Activated naive CD8-positive, alpha-beta T cell treated with anti-CD3 and anti-CD28 coated beads, Interleukin-2, amount 50 U/mL, for 24 hours (primary cell): ENCODE measurements at regions not wholly inside any gene's neighbourhood (a gene's known extent, or its start where the extent isn't known, plus 50 kb on each side); places are given as distances from the start of the nearest gene placed in this dataset.

Experiments used
- ATAC-seq: fragments of 150-1000 bp; cut with Tn5 transposase; one replicate; pipeline ENCODE4 v1.10.0; 2021
- DNase-seq: peaks from one replicate; pipeline ENCODE4 v3.0.0; 2021
- H3K27ac Mint-ChIP-seq: one replicate; pipeline ENCODE4 v1.8.0; 2021; ENCODE audit warnings: mild to moderate bottlenecking, mixed read lengths
- H3K27me3 Mint-ChIP-seq: one replicate; pipeline ENCODE4 v1.8.0; 2021; ENCODE audit warnings: mixed read lengths
- H3K36me3 Mint-ChIP-seq: one replicate; pipeline ENCODE4 v1.8.0; 2021; ENCODE audit warnings: low read depth, mixed read lengths
- H3K4me1 Mint-ChIP-seq: one replicate; pipeline ENCODE4 v1.8.0; 2021; ENCODE audit warnings: mixed read lengths
- H3K4me3 Mint-ChIP-seq: one replicate; pipeline ENCODE4 v1.8.0; 2021; ENCODE audit warnings: mild to moderate bottlenecking, moderate library complexity, mixed read lengths
- H3K9me3 Mint-ChIP-seq: one replicate; pipeline ENCODE4 v1.8.0; 2021; ENCODE audit warnings: mixed read lengths

DNA sequence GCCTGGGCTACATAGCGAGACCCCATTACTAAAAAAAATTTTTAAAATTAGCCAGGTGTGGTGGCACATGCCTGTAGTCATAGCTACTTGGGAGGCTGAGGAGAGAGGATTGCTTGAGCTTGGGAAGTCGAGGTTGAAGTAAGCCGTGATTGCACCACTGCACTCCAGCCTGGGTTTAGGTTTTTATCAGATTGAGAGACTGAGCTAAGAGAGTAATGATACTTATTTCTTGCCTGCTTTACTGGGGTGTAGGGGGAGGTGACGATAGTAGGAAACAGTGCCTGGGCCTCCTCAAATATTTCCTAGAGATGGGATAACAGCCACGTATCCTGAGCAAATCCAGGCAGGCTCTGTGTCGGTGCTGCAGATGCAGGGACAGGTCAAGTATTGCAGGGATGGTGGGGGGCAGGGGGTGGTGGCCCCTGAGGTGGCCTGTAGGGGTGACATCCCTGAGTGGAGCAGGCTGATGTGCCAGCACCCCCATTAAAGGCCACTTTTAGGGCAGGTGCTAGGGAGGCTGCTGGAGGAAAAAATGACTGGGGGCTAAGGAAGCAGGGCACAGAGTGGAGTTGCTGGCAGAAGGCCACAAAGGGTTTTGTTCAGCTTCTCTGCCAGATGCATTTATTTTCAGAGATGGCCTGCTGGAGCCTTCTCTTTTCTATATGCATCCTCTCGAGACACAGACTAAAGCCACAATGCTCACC is 130.5 kb downstream of the RHOU start:
- Mint-ChIP-seq H3K4me3 (no peak overlapping the region), H3K9me3 (no peaks in the 10 kb centered on the region), H3K27me3 (no peaks in the 10 kb centered on the region), H3K27ac (no peak overlapping the region), H3K36me3 (no peaks in the 10 kb centered on the region), H3K4me1 (peaks cover 16% of the 10 kb centered on the region)
- DNase-seq (no peak), ATAC-seq (no peak)

DNA sequence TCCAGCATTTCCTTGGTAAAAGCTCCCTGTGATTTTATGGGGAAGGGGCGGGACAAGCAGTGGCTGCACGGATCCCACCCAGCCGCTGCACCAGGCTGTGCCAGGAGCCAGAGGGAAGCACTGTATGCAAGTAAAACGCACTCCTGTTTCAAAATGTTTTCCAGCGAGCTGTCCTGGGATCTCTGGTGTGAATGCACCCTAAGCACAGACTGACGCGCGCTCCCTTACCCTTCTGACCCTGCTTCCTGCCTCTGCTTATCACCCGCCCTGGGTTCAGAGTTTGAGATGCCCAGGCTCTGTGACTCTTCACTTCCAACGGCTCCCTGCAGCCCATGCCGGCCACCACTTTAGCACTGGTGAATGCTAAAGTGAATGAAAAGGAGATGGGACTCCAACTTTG is 131.2 kb downstream of the RHOU start:
- Mint-ChIP-seq H3K4me3 (no peak overlapping the region), H3K27me3 (no peaks in the 10 kb centered on the region), H3K9me3 (no peaks in the 10 kb centered on the region), H3K4me1 (peaks cover 15% of the 10 kb centered on the region), H3K36me3 (no peaks in the 10 kb centered on the region), H3K27ac (no peak overlapping the region)
- ATAC-seq (no peak), DNase-seq (no peak)

DNA sequence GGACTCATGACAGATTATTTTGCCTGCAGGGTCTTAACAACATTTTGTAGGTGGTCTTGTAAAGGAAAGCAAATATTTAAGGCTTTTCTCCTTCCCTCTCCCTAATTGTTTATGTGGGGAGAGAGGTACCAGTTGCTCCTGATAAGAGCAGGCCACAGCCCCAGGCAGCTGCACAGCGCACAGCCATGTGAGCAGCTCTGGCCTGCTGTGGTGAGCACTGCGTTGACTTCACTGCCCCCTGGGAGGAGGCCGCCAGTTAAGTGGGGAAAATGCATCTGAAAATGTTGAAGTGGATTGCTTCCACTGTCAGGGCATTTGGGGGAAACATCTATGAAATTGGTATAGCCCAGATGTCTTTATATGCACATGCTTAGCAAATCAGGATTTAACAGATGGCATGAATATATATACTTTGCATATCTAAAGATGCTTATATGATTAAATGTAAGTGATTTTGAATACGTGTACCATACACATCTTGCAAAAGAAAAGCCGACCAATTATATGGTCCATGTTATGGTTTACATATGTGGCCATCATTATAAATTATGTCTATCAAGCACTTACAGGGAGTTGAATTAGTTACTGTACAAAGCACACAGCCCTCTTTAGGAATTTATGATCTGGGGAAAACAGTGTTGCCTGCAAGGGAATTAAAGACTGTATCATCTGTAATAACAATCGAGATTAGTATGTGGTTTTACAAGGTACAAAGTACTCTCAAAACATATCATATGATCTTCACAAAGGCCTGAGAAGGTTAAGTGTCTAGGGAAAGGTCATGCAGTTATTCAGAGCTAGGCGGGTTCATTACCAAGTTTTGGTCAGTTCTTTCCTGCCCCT is 132.1 kb downstream of the RHOU start:
- no peak overlapping the region for H3K4me3 Mint-ChIP-seq
- DNase-seq (no peak), ATAC-seq (no peak)
- no peaks in the 10 kb centered on the region for H3K27me3 Mint-ChIP-seq
- H3K36me3 Mint-ChIP-seq: no peaks in the 10 kb centered on the region
- H3K9me3 Mint-ChIP-seq: no peaks in the 10 kb centered on the region
- H3K4me1 Mint-ChIP-seq: peaks cover 15% of the 10 kb centered on the region
- peak overlapping the region; percentile 24 for H3K27ac Mint-ChIP-seq

DNA sequence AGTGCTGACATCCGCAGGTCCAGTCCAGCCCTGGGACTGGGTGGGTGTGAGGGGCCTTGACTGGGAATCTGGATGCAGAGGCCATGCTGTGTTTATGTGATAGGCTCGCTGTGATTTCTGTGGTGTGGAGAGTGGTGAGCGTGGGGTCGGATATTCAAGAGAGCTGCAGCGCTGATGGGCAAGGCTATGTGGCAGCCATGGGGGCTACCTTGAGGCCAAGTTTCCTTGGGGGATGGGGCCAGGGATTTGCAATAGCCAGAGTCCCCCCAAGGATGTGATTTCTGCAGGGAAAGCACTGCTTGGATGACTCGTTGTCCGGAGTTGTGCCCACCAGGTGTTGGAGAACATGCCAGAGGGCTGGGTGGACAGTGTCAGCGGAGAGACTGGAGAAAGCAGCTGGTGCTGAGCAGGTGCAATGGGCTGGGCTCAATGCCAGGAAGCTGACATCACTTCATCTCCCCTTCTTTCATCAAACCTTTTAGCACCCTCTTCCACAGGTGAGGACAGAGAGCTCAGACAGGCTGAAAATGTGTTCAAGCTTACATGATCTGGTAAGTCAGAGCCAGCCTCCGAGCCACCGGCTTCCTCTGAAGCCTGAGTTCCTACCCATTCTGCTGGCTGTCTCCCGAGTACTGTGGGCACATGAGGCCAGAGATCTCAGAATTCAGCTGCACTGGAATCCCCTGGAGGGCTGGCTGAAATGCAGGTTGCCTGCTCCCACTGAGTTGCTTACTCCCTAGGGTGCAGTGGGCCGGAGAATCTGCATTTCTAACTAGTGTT is 132.9 kb downstream of the RHOU start:
- H3K4me3 Mint-ChIP-seq: no peak overlapping the region

DNA sequence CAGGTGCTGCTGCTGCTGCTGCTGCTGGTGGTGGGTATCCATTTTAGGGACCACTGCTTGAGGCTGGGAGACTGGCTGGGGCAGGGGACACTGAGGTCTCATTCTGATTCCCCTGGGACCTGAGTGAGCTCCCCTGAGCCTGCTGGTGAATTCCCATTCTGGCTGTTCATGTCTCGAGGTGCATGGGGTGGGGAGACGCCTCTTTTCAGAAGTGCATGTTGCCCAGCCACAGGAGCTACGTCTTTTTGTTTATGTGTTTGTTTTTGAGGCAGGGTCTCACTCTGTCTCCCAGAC is 133.4 kb downstream of the RHOU start:
- Mint-ChIP-seq H3K9me3 (no peaks in the 10 kb centered on the region), H3K4me1 (peaks cover 9% of the 10 kb centered on the region), H3K27ac (no peak overlapping the region), H3K36me3 (no peaks in the 10 kb centered on the region), H3K27me3 (no peaks in the 10 kb centered on the region), H3K4me3 (no peak overlapping the region)
- no peak for ATAC-seq
- DNase-seq: no peak

More for the DNA sequence above, 132.9 kb downstream of the RHOU start:
- Mint-ChIP-seq H3K27me3 (no peaks in the 10 kb centered on the region), H3K9me3 (no peaks in the 10 kb centered on the region), H3K27ac (peak overlapping the region; percentile 24), H3K4me1 (peaks cover 14% of the 10 kb centered on the region), H3K36me3 (no peaks in the 10 kb centered on the region)
- DNase-seq: no peak
- ATAC-seq: no peak

DNA sequence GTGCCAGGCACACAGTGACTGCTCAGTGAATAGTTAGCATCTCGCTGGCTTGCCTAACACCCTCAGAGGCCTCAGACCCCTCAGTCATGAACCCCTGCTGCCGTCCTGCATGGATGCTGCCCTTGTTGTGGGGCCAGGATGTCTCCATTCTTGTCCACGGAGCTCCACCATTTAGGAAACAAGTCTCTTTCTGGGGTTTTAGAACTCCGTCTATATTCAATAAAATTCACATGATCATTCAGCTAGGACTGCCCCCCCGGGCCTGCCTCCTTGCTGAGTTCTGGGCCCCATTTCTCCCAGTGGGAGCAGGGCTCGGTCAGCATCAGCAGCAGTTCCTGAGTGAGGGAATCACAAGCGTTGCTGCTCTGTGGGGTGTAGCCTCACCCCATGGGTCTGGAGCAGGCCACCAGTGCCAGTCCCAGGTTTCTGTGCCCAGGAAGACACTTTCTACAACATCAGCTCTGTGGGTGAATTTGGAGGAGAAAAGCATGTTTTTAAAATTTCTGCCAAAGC is 134.1 kb downstream of the RHOU start:
- ATAC-seq: no peak

DNA sequence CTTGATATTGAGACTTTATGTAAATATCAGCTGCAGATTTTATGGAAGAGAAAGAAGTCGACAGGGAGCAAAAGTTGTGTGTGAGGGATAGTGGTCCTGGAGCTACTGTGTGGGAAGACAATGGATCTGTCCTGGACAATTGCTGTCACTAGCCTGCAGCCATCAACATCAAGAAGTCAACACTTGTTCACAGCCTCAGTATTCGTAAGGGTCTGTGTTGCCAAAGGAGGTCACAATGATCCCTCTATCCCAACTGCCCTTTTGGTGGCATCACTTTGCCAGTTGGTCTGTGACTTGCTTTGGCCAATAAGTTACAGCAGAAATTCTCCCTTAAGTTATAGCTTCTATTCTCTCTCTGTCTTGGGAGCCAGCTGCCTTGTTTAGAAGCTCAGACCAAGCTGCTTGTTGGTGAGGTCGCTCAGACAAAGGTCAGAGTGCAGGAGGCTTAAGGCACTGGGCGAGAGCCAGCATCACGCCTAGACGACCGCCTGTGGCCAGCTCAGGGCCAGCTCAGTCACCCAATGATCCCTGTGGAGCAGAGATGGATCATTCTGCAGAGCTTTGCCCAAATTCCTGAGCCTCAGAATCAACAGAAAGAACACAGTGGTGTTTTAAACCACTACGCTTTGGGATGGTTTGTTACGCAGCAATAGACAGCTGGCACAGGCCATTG is 134.9 kb downstream of the RHOU start:
- no peak for ATAC-seq
- DNase-seq: no peak
- H3K36me3 Mint-ChIP-seq: no peaks in the 10 kb centered on the region
- no peaks in the 10 kb centered on the region for H3K27me3 Mint-ChIP-seq
- H3K4me3 Mint-ChIP-seq: no peak overlapping the region
- H3K27ac Mint-ChIP-seq: no peak overlapping the region
- H3K9me3 Mint-ChIP-seq: no peaks in the 10 kb centered on the region
- H3K4me1 Mint-ChIP-seq: no peaks in the 10 kb centered on the region

More for the DNA sequence above, 134.1 kb downstream of the RHOU start:
- DNase-seq: no peak
- no peaks in the 10 kb centered on the region for H3K36me3 Mint-ChIP-seq
- no peak overlapping the region for H3K4me3 Mint-ChIP-seq
- no peak overlapping the region for H3K27ac Mint-ChIP-seq
- no peaks in the 10 kb centered on the region for H3K27me3 Mint-ChIP-seq
- H3K9me3 Mint-ChIP-seq: no peaks in the 10 kb centered on the region
- peaks cover 2% of the 10 kb centered on the region for H3K4me1 Mint-ChIP-seq

DNA sequence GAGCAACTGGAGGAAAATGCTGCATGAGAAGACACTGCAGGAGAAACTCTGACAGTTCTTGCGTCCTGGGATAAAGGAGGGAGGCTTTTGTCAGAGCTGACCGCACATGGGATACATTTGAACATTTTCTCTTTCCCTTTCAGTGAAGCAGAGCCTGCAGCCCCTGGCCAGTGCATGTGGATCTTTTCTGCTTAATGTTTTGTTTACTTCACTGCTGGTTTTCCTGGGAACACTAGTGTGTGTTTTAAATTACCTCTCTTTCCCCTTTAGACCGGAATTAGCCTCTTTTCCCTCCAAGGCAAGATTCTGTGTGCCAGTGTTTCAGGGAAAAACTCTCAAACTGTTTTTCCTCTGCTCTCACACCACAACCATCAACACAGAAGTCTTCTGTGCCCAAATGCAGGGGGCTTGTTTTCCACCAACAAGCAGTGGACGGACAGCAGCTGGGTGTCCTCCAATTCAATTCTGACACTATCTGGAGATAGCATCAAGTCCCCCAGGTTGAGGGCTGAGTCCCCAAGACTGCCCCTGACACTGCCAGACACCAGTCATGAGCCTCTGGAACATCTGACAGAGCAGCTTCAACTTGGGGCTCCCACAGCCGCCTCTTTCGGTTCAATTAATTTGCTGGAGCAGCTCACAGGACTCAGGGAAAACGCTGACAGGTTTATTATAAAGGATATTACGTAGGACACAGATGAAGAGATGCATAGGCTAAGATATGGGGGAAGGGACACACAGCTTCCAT is 136.2 kb downstream of the RHOU start:
- DNase-seq (no peak), ATAC-seq (no peak)
- H3K36me3 Mint-ChIP-seq: no peaks in the 10 kb centered on the region
- no peaks in the 10 kb centered on the region for H3K4me1 Mint-ChIP-seq
- H3K4me3 Mint-ChIP-seq: no peak overlapping the region
- H3K27me3 Mint-ChIP-seq: no peaks in the 10 kb centered on the region
- H3K9me3 Mint-ChIP-seq: no peaks in the 10 kb centered on the region
- H3K27ac Mint-ChIP-seq: no peak overlapping the region

DNA sequence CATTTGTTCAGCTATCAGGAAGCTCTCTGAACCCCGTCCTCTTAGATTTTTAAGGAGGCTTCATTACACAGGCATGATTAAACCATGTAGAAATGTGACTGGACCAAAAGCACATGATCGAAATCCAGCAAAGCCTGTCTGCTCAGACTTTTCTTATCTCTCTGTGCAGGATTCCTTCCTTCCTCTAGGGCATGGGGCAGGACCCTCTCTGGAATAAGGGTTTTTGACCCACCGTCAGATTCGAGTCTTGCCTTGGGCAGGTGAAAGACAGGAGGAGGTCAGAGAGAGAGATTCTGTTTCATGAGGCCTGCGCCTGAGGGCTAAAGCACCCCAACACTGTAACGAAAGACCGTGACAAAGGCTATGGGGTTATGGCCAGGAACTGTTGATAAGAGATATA is 136.8 kb downstream of the RHOU start:
- Mint-ChIP-seq H3K27ac (no peak overlapping the region), H3K36me3 (no peaks in the 10 kb centered on the region), H3K9me3 (no peaks in the 10 kb centered on the region), H3K4me3 (no peak overlapping the region), H3K27me3 (no peaks in the 10 kb centered on the region), H3K4me1 (no peaks in the 10 kb centered on the region)
- ATAC-seq: no peak
- no peak for DNase-seq

DNA sequence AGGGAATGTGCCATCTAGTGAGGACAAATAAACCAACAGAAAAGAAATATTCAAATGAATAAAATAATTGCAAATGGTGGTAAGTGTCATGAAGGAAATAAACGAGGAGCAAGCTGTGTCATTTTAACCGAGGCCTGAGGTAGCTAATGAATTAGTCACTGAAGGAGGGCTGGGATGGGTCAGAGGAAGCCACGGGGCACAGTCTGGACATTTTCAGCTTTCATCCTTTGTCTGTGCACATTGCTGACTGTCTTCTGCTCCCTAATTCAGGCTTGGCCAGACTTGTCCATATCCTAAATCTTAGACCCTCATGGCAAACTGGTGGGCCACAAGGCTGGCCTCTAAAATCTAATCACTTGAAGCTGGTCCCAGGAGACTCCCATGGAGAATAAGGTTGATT is 138.4 kb downstream of the RHOU start:
- no peaks in the 10 kb centered on the region for H3K36me3 Mint-ChIP-seq
- H3K27me3 Mint-ChIP-seq: no peaks in the 10 kb centered on the region
- ATAC-seq (no peak), DNase-seq (no peak)
- no peak overlapping the region for H3K4me3 Mint-ChIP-seq
- H3K9me3 Mint-ChIP-seq: no peaks in the 10 kb centered on the region
- no peak overlapping the region for H3K27ac Mint-ChIP-seq
- H3K4me1 Mint-ChIP-seq: no peaks in the 10 kb centered on the region

DNA sequence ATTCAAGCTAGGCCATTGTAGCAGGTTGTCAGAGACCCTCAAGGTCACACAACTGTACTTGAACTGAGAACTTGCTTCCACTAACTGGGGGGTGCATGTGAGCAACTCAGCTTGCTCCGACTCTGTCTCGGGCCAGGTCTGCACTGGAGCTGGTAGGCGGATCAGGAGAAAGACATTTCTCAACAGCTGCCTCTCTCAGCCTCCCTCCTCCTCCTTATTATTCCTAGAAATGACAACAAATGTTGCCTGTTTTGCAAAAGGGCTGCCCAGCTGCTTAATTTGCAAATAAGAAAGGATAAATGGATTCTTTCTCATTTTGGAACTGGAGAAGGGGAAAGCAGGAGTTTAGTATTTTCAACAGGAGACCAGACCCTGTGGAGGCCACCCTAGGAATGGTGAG is 140.5 kb downstream of the RHOU start:
- DNase-seq (no peak), ATAC-seq (no peak)
- H3K9me3 Mint-ChIP-seq: peaks cover 6% of the 10 kb centered on the region
- no peak overlapping the region for H3K4me3 Mint-ChIP-seq
- H3K4me1 Mint-ChIP-seq: no peaks in the 10 kb centered on the region
- no peak overlapping the region for H3K27ac Mint-ChIP-seq
- H3K27me3 Mint-ChIP-seq: peaks cover 2% of the 10 kb centered on the region
- no peaks in the 10 kb centered on the region for H3K36me3 Mint-ChIP-seq

DNA sequence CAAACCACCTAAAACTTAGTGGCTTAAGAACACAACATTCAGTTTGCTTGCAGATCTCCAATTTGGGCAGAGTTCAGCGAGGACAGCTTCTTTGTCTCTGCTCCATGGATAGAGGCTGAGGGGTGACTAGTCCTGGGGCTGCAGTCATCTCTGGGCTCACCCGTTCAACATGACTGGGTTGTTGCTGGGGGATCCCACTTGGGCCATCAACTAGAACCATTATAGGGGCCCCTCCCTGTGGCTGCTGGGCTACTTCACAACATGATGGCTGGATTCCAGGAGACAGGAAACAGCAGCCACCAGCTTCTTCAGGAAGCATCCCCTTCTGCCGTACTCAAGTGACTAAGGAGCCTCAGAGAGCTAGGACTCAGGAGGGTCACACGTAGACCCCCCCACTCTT is 140.9 kb downstream of the RHOU start:
- ATAC-seq (no peak), DNase-seq (no peak)
- H3K9me3 Mint-ChIP-seq: peaks cover 6% of the 10 kb centered on the region
- H3K36me3 Mint-ChIP-seq: no peaks in the 10 kb centered on the region
- no peak overlapping the region for H3K4me3 Mint-ChIP-seq
- no peak overlapping the region for H3K27ac Mint-ChIP-seq
- peaks cover 2% of the 10 kb centered on the region for H3K27me3 Mint-ChIP-seq
- H3K4me1 Mint-ChIP-seq: no peaks in the 10 kb centered on the region

DNA sequence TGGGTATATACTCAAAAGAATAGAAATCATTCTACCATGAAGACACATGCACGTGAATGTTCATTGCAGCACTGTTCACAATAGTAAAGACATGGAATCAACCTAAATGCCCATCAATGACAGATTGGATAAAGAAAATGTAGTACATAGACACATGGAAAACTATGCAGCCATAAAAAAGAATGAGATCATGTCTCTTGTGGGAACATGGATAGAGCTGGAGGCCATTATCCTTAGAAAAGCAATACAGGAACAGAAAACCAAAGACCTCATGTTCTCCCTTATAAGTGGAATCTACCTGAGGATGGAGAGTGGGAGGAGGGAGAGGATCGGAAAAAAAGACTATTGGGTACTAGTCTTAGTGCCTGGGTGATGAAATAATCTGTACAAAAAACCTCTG is 143.9 kb downstream of the RHOU start:
- ATAC-seq: no peak
- Mint-ChIP-seq H3K4me3 (no peak overlapping the region), H3K36me3 (no peaks in the 10 kb centered on the region), H3K9me3 (peaks cover 10% of the 10 kb centered on the region), H3K27ac (no peak overlapping the region), H3K27me3 (peaks cover 2% of the 10 kb centered on the region), H3K4me1 (no peaks in the 10 kb centered on the region)
- DNase-seq: no peak
